ENCODE measurements at regions not wholly inside any gene's neighbourhood (a gene's known extent, or its start where the extent isn't known, plus 50 kb on each side); places are given as distances from the start of the nearest gene placed in this dataset.

GRCh38 chr6:85089255-85089654 lies 324.9 kb upstream of the TBX18 start:
- H3K27ac ChIP-seq (ENCODE audit: low read depth, low read length) = no peak overlapping the region
- no peak overlapping the region for H3K4me2 ChIP-seq (ENCODE audit: low read depth, low read length, poor library complexity, severe bottlenecking)
- no peaks in the 10 kb centered on the region for H3K36me3 ChIP-seq (ENCODE audit: low read length)
- H3K27me3 ChIP-seq (ENCODE audit: low read length) = no peaks in the 10 kb centered on the region
- H3K9me3 ChIP-seq (ENCODE audit: insufficient read depth, low read length) = no peaks in the 10 kb centered on the region
- H3F3A ChIP-seq (ENCODE audit: insufficient read depth) = no peaks in the 10 kb centered on the region
- H3K9ac ChIP-seq (ENCODE audit: low read length) = no peak overlapping the region
- H3K9me2 ChIP-seq (replicated peaks; ENCODE audit: insufficient read depth, low read length) = no peaks in the 10 kb centered on the region
- no peaks in the 10 kb centered on the region for H3K79me2 ChIP-seq (ENCODE audit: insufficient read depth, low read length)
- H4K20me1 ChIP-seq (ENCODE audit: low read depth, low read length) = no peaks in the 10 kb centered on the region
- H3K4me3 ChIP-seq (ENCODE audit: insufficient read depth, low read length, poor library complexity, severe bottlenecking) = no peak overlapping the region
- TF ChIP-seq EZH2phosphoT487 (conservative IDR thresholded peaks at IDR 0.05; ENCODE audit: low read length) = no peak
- H2AFZ ChIP-seq (ENCODE audit: low read depth, low read length, severe bottlenecking) = no peak overlapping the region

GRCh38 chr6:85085875-85086274 lies 321.5 kb upstream of the TBX18 start:
- Histone ChIP-seq H3K27ac (ENCODE audit: low read depth, low read length) (no peak overlapping the region), H3K9me2 (replicated peaks; ENCODE audit: insufficient read depth, low read length) (no peaks in the 10 kb centered on the region)
- TF ChIP-seq EZH2phosphoT487 (conservative IDR thresholded peaks at IDR 0.05; ENCODE audit: low read length) (no peak), CTCF (IDR thresholded peaks at IDR 0.05; ENCODE audit: insufficient read depth, low read length, poor library complexity, severe bottlenecking) (no peak)

GRCh38 chr6:85081102-85081501 lies 316.7 kb upstream of the TBX18 start:
- Histone ChIP-seq H3K4me2 (ENCODE audit: low read depth, low read length, poor library complexity, severe bottlenecking) (no peak overlapping the region), H3K9me2 (replicated peaks; ENCODE audit: insufficient read depth, low read length) (no peaks in the 10 kb centered on the region), H3F3A (ENCODE audit: insufficient read depth) (no peaks in the 10 kb centered on the region), H4K20me1 (ENCODE audit: low read depth, low read length) (no peaks in the 10 kb centered on the region), H3K4me3 (ENCODE audit: insufficient read depth, low read length, poor library complexity, severe bottlenecking) (no peak overlapping the region), H3K79me2 (ENCODE audit: insufficient read depth, low read length) (no peaks in the 10 kb centered on the region), H3K9me3 (ENCODE audit: insufficient read depth, low read length) (no peaks in the 10 kb centered on the region), H3K27ac (ENCODE audit: low read depth, low read length) (no peak overlapping the region), H3K9ac (ENCODE audit: low read length) (no peak overlapping the region), H3K36me3 (ENCODE audit: low read length) (no peaks in the 10 kb centered on the region), H2AFZ (ENCODE audit: low read depth, low read length, severe bottlenecking) (no peak overlapping the region), H3K27me3 (ENCODE audit: low read length) (no peaks in the 10 kb centered on the region)
- TF ChIP-seq EZH2phosphoT487 (conservative IDR thresholded peaks at IDR 0.05; ENCODE audit: low read length) (no peak), CTCF (IDR thresholded peaks at IDR 0.05; ENCODE audit: insufficient read depth, low read length, poor library complexity, severe bottlenecking) (no peak)

More at GRCh38 chr6:85085875-85086274, 321.5 kb upstream of the TBX18 start:
- Histone ChIP-seq H3K4me2 (ENCODE audit: low read depth, low read length, poor library complexity, severe bottlenecking) (no peak overlapping the region), H3F3A (ENCODE audit: insufficient read depth) (no peaks in the 10 kb centered on the region), H3K4me3 (ENCODE audit: insufficient read depth, low read length, poor library complexity, severe bottlenecking) (no peak overlapping the region), H3K79me2 (ENCODE audit: insufficient read depth, low read length) (no peaks in the 10 kb centered on the region), H3K36me3 (ENCODE audit: low read length) (no peaks in the 10 kb centered on the region), H4K20me1 (ENCODE audit: low read depth, low read length) (no peaks in the 10 kb centered on the region), H3K9me3 (ENCODE audit: insufficient read depth, low read length) (no peaks in the 10 kb centered on the region), H3K9ac (ENCODE audit: low read length) (no peak overlapping the region), H3K27me3 (ENCODE audit: low read length) (no peaks in the 10 kb centered on the region), H2AFZ (ENCODE audit: low read depth, low read length, severe bottlenecking) (no peak overlapping the region)

GRCh38 chr6:85079761-85080160 lies 315.4 kb upstream of the TBX18 start:
- Histone ChIP-seq H4K20me1 (ENCODE audit: low read depth, low read length) (no peaks in the 10 kb centered on the region), H3K9ac (ENCODE audit: low read length) (no peak overlapping the region), H2AFZ (ENCODE audit: low read depth, low read length, severe bottlenecking) (no peak overlapping the region), H3K36me3 (ENCODE audit: low read length) (no peaks in the 10 kb centered on the region), H3F3A (ENCODE audit: insufficient read depth) (no peaks in the 10 kb centered on the region), H3K9me2 (replicated peaks; ENCODE audit: insufficient read depth, low read length) (no peaks in the 10 kb centered on the region), H3K4me2 (ENCODE audit: low read depth, low read length, poor library complexity, severe bottlenecking) (no peak overlapping the region), H3K9me3 (ENCODE audit: insufficient read depth, low read length) (no peaks in the 10 kb centered on the region), H3K27me3 (ENCODE audit: low read length) (no peaks in the 10 kb centered on the region), H3K27ac (ENCODE audit: low read depth, low read length) (no peak overlapping the region), H3K79me2 (ENCODE audit: insufficient read depth, low read length) (no peaks in the 10 kb centered on the region), H3K4me3 (ENCODE audit: insufficient read depth, low read length, poor library complexity, severe bottlenecking) (no peak overlapping the region)
- TF ChIP-seq CTCF (IDR thresholded peaks at IDR 0.05; ENCODE audit: insufficient read depth, low read length, poor library complexity, severe bottlenecking) = no peak
- TF ChIP-seq EZH2phosphoT487 (conservative IDR thresholded peaks at IDR 0.05; ENCODE audit: low read length) = no peak
